PC-9 (cell line): ENCODE measurements at regions not wholly inside any gene's neighbourhood (a gene's known extent, or its start where the extent isn't known, plus 50 kb on each side); places are given as distances from the start of the nearest gene placed in this dataset.

Experiments
- BruUV-seq: library from RNA; stranded (reverse); fragments of 400-500 nt; replicated peaks from 2 replicates; lab custom pipeline; 2021; lab: Mats Ljungman, UMichigan
- CTCF ChIA-PET: fragments of 300-600 bp; sonication (Branson Sonifier 250); formaldehyde crosslinking; loops from one replicate; lab custom pipeline; 2022; ENCODE audit warnings: antibody characterized with exemption; lab: Charles Lee
- POLR2A ChIA-PET: fragments of 300-600 bp; sonication (Branson Sonifier 250); formaldehyde crosslinking; loops from one replicate; lab custom pipeline; 2022; ENCODE audit warnings: antibody characterized with exemption; ENCODE audit not compliant: unreplicated experiment; lab: Charles Lee
- DNase-seq, 2 experiments: peaks; one replicate each; pipeline versions ENCODE4 v3.0.0 to v3.0.0-alpha.2; 2015 to 2022; ENCODE audit warnings: mixed read lengths in 1 of 2
- H2AFZ ChIP-seq: fragments of 200-600 bp; sonication (generic); 2 replicates; pipeline ENCODE4 v1.8.1; 2017; ENCODE audit warnings: antibody characterized with exemption
- H3F3A ChIP-seq: fragments of 200-600 bp; sonication (generic); 2 replicates; pipeline ENCODE4 v1.8.1; 2017; ENCODE audit warnings: antibody characterized with exemption, mild to moderate bottlenecking, low read depth; ENCODE audit not compliant: insufficient read depth
- H3K27ac ChIP-seq: fragments of 200-600 bp; sonication (generic); 2 replicates; pipeline ENCODE4 v1.6.1; 2016; ENCODE audit warnings: mixed run types
- H3K27me3 ChIP-seq: fragments of 200-600 bp; sonication (generic); 2 replicates; pipeline ENCODE4 v1.6.1; 2016; ENCODE audit warnings: low read depth, mixed run types; ENCODE audit not compliant: insufficient read depth
- H3K36me3 ChIP-seq: fragments of 200-600 bp; sonication (generic); 2 replicates; pipeline ENCODE4 v1.6.1; 2016; ENCODE audit warnings: low read depth, mixed run types
- H3K4me1 ChIP-seq: fragments of 200-600 bp; sonication (generic); replicated peaks from 2 replicates; pipeline ENCODE4 v1.6.1; 2016; ENCODE audit warnings: mixed run types; ENCODE audit not compliant: insufficient read depth
- H3K4me2 ChIP-seq: fragments of 200-600 bp; sonication (generic); 2 replicates; pipeline ENCODE4 v1.6.1; 2017; ENCODE audit warnings: mixed run types
- H3K4me3 ChIP-seq: fragments of 200-600 bp; sonication (generic); 2 replicates; pipeline ENCODE4 v1.6.1; 2016; ENCODE audit warnings: mixed run types
- H3K79me2 ChIP-seq: fragments of 200-600 bp; sonication (generic); 2 replicates; pipeline ENCODE4 v1.6.1; 2017; ENCODE audit warnings: low read depth, mixed run types
- H3K9me2 ChIP-seq: fragments of 200-600 bp; sonication (generic); 2 replicates; pipeline ENCODE4 v1.8.1; 2017; ENCODE audit warnings: mild to moderate bottlenecking; ENCODE audit not compliant: insufficient read depth
- H3K9me3 ChIP-seq: fragments of 200-600 bp; sonication (generic); 2 replicates; pipeline ENCODE4 v1.8.1; 2016; ENCODE audit warnings: low read depth; ENCODE audit not compliant: insufficient read depth
- H4K20me1 ChIP-seq: fragments of 200-600 bp; sonication (generic); 2 replicates; pipeline ENCODE4 v1.8.1; 2017; ENCODE audit not compliant: insufficient read depth
- EZH2 ChIP-seq: fragments of 200-600 bp; sonication (generic); IDR thresholded peaks from 2 replicates; pipeline ENCODE4 v1.8.0; 2017; ENCODE audit warnings: antibody characterized with exemption, low read depth
- intact Hi-C: fragments of 100-400 bp; cut with micrococcal nuclease; formaldehyde crosslinking; loops from one replicate; pipeline ENCODE4 v1.10.0; 2022; ENCODE audit not compliant: unreplicated experiment
- TF ChIP-seq, protein P1 (sequence below): fragments of 200-600 bp; sonication (generic); conservative IDR thresholded peaks from 2 replicates; pipeline ENCODE4 v1.6.1; 2017; ENCODE audit warnings: mixed run types, antibody characterized with exemption, mild to moderate bottlenecking, moderate library complexity

DNA sequence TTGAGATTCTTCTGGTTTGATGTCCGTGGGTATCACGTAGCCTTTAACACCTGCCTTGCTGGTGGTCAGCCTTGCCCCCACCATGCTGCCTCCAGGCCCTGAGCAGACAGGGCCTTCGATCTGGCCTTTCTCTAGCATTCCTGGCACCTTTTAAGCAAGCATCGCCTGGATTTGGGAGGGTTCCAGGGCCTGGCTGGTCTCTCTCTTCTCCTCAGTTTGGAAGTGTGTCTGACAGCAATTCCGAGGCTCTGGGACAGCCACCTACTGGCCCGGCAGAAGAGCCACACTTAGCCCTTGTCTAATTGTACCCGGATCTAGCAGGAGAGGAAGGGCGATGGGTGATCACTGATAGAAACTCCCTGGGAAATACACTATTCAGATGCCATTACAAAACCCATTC lies 441.3 kb upstream of the MKI67 start:
- BruUV-seq = no TSS peak
- no peaks in the 10 kb centered on the region for H4K20me1 ChIP-seq
- H3K4me1 ChIP-seq = no peaks in the 10 kb centered on the region
- no peaks in the 10 kb centered on the region for H3K36me3 ChIP-seq
- no peaks in the 10 kb centered on the region for H3F3A ChIP-seq
- no peaks in the 10 kb centered on the region for H3K9me3 ChIP-seq
- no peak overlapping the region for H2AFZ ChIP-seq
- H3K79me2 ChIP-seq = no peaks in the 10 kb centered on the region
- no peak overlapping the region for H3K4me2 ChIP-seq
- H3K4me3 ChIP-seq = no peak overlapping the region
- CTCF ChIA-PET = no interaction called here
- POLR2A ChIA-PET = no interaction called here
- intact Hi-C loops = no loop called here
- DNase-seq = no peak
- no peaks in the 10 kb centered on the region for H3K9me2 ChIP-seq
- H3K27ac ChIP-seq = no peak overlapping the region
- peaks cover 54% of the 10 kb centered on the region for H3K27me3 ChIP-seq
- TF ChIP-seq EZH2 = no peak
- TF ChIP-seq, protein P1, sequence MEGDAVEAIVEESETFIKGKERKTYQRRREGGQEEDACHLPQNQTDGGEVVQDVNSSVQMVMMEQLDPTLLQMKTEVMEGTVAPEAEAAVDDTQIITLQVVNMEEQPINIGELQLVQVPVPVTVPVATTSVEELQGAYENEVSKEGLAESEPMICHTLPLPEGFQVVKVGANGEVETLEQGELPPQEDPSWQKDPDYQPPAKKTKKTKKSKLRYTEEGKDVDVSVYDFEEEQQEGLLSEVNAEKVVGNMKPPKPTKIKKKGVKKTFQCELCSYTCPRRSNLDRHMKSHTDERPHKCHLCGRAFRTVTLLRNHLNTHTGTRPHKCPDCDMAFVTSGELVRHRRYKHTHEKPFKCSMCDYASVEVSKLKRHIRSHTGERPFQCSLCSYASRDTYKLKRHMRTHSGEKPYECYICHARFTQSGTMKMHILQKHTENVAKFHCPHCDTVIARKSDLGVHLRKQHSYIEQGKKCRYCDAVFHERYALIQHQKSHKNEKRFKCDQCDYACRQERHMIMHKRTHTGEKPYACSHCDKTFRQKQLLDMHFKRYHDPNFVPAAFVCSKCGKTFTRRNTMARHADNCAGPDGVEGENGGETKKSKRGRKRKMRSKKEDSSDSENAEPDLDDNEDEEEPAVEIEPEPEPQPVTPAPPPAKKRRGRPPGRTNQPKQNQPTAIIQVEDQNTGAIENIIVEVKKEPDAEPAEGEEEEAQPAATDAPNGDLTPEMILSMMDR = no peak

DNA sequence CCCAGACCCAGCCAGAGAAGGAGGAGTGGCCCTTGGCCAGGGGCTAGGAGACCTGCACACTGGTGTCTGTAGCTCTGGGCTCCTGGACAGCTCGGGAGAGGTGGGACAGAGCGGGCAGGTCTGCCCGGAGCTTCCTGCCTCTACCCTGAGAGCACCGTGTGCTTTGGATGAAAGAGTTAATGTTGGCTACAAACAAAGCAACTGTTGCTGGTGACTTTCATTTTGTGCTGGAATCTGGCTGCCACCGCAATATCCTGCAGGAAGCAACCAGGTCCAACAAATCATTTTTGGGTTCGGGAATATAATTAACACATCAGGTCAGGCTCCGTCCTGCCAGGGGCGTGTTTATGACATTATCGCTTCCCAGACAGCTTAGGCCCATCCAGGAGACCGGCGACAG lies 441.8 kb upstream of the MKI67 start:
- H3F3A ChIP-seq = no peaks in the 10 kb centered on the region
- TF ChIP-seq EZH2 = no peak
- no peaks in the 10 kb centered on the region for H3K4me1 ChIP-seq
- H3K79me2 ChIP-seq = no peaks in the 10 kb centered on the region
- intact Hi-C loops = no loop called here
- no peak for DNase-seq
- H3K9me2 ChIP-seq = no peaks in the 10 kb centered on the region
- H2AFZ ChIP-seq = no peak overlapping the region
- no peaks in the 10 kb centered on the region for H3K36me3 ChIP-seq
- no peaks in the 10 kb centered on the region for H3K9me3 ChIP-seq
- H3K4me3 ChIP-seq = no peak overlapping the region
- POLR2A ChIA-PET = no interaction called here
- CTCF ChIA-PET = no interaction called here
- no peaks in the 10 kb centered on the region for H4K20me1 ChIP-seq
- no peak overlapping the region for H3K27ac ChIP-seq
- H3K4me2 ChIP-seq = no peak overlapping the region
- BruUV-seq = no TSS peak
- peaks cover 59% of the 10 kb centered on the region for H3K27me3 ChIP-seq

DNA sequence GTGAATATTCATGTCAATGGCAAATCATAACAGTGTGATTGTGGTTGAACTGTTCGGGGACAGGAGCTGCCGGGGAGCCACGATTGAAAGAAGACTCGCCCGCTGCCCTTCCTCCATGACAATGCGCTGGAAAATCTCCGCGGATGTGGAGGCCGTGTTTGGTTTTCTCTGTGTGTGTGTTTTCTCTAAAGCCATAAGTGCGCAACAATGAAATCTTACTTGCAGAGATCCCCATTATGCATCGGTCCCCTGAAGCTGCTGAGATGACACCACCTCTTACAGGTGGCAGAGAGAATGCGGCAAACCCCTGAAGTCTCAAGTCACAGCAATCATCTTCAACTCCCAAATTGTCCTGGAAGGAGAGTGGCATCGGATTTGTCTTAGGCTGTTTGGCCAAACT lies 442.3 kb upstream of the MKI67 start:
- no peaks in the 10 kb centered on the region for H3K4me1 ChIP-seq
- no peak overlapping the region for H3K4me3 ChIP-seq
- H3F3A ChIP-seq = no peaks in the 10 kb centered on the region
- TF ChIP-seq EZH2 = no peak
- TF ChIP-seq, protein P1 = no peak
- ChIA-PET POLR2A (no interaction called here), CTCF (no interaction called here)
- no peaks in the 10 kb centered on the region for H3K36me3 ChIP-seq
- peaks cover 63% of the 10 kb centered on the region for H3K27me3 ChIP-seq
- no peak overlapping the region for H3K4me2 ChIP-seq
- intact Hi-C loops = no loop called here
- no peaks in the 10 kb centered on the region for H3K9me2 ChIP-seq
- DNase-seq = no peak
- H2AFZ ChIP-seq = no peak overlapping the region
- no peaks in the 10 kb centered on the region for H3K79me2 ChIP-seq
- no TSS peak for BruUV-seq
- no peaks in the 10 kb centered on the region for H4K20me1 ChIP-seq
- no peaks in the 10 kb centered on the region for H3K9me3 ChIP-seq
- H3K27ac ChIP-seq = no peak overlapping the region
